Sigmoid colon (tissue), 6 donors: ENCODE measurements at regions not wholly inside any gene's neighbourhood (a gene's known extent, or its start where the extent isn't known, plus 50 kb on each side); places are given as distances from the start of the nearest gene placed in this dataset.

ENCODE experiments used
- DNase-seq: peaks from one replicate; pipeline ENCODE4 v3.0.0-alpha.2; 2019
- H3K27ac ChIP-seq, 4 donors: fragments of 200-600 bp; sonication (generic); one replicate each; pipeline ENCODE4 v1.5.1; 2016 to 2019; ENCODE audit warnings: mild to moderate bottlenecking in 1 of 4
- H3K27me3 ChIP-seq, 3 donors: fragments of 200-600 bp; sonication (generic); one replicate each; pipeline ENCODE4 v1.5.1; 2019; ENCODE audit warnings: mild to moderate bottlenecking in 1 of 3
- H3K36me3 ChIP-seq, 4 donors: fragments of 200-600 bp; sonication (generic); one replicate each; pipeline ENCODE4 v1.5.1; 2016 to 2019
- H3K4me1 ChIP-seq, 4 donors: fragments of 200-600 bp; sonication (generic); one replicate each; pipeline ENCODE4 v1.5.1; 2017 to 2019
- H3K4me3 ChIP-seq, 4 donors: fragments of 200-600 bp; sonication (generic); one replicate each; pipeline ENCODE4 v1.5.1; 2017 to 2019; ENCODE audit warnings: mild to moderate bottlenecking in 2 of 4, moderate library complexity in 1 of 4
- H3K9me3 ChIP-seq, 4 donors: fragments of 200-600 bp in 3 of 4; sonication (generic) in 3 of 4; one replicate each; pipeline versions ENCODE4 v1.5.1 to v1.6.1; 2013 to 2019
- CTCF ChIP-seq, 4 experiments: fragments of 450-650 bp in 3 of 4; fragments of 200-600 bp in 1 of 4; IDR thresholded peaks; one replicate each; pipeline ENCODE4 v1.5.1; 2016 to 2019; ENCODE audit warnings: antibody characterized with exemption in 4 of 4, mild to moderate bottlenecking in 3 of 4, moderate library complexity in 2 of 4
- EP300 ChIP-seq, 4 donors: sonication (generic); formaldehyde crosslinking; IDR thresholded peaks; one replicate each; pipeline ENCODE4 v1.6.1; 2017; ENCODE audit warnings: antibody characterized with exemption in 4 of 4
- POLR2A ChIP-seq, 2 donors: fragments of 450-650 bp; IDR thresholded peaks; one replicate each; pipeline ENCODE4 v1.6.1; 2016; ENCODE audit warnings: antibody characterized with exemption in 2 of 2, mild to moderate bottlenecking in 2 of 2, moderate library complexity in 2 of 2
- POLR2AphosphoS5 ChIP-seq, 4 donors: sonication (generic); formaldehyde crosslinking; IDR thresholded peaks; one replicate each; pipeline ENCODE4 v1.6.1; 2017; ENCODE audit warnings: antibody characterized with exemption in 4 of 4
- WGBS, 2 donors: extraction: QIAGEN DNeasy Blood & Tissue Kit; methylation state at CpG; one replicate each; pipeline ENCODE4 v1.1.7; 2013; 5-methylcytosine and 5-hydroxymethylcytosine counted together
- intact Hi-C: fragments of 100-400 bp; cut with DNase I; formaldehyde crosslinking; loops from one replicate; pipeline ENCODE4 v1.15.1; 2023
- donor health status: healthy with polysubstance abuse.
- donor health status: healthy.

GRCh38 chr13:44870456-44870929, 118.8 kb downstream of the NUFIP1 start:
- DNase-seq = no peak
- Histone ChIP-seq H3K27ac (peak overlapping the region in 1 of 4 donors; percentile 69), H3K4me1 (no peaks in the 10 kb centered on the region), H3K9me3 (no peaks in the 10 kb centered on the region), H3K4me3 (no peak overlapping the region), H3K27me3 (no peaks in the 10 kb centered on the region), H3K36me3 (no peaks in the 10 kb centered on the region)
- 21 to 62% methylated on average over 6 of the region's 6 CpGs for WGBS, 2 donors
- intact Hi-C loops = no loop called here
- TF ChIP-seq EP300 (IDR thresholded peaks at IDR 0.05) (no peak), POLR2A (IDR thresholded peaks at IDR 0.05) (no peak), CTCF (IDR thresholded peaks at IDR 0.05) (no peak), POLR2AphosphoS5 (IDR thresholded peaks at IDR 0.05) (no peak)

- 77% methylated on average over 7 of the region's 7 CpGs for WGBS, 2 donors
- DNase-seq = no peak
- H3K4me3 ChIP-seq = no peak overlapping the region
- H3K27ac ChIP-seq = no peak overlapping the region
- H3K36me3 ChIP-seq = no peaks in the 10 kb centered on the region
- H3K27me3 ChIP-seq = no peaks in the 10 kb centered on the region
- H3K9me3 ChIP-seq = no peaks in the 10 kb centered on the region
- H3K4me1 ChIP-seq = no peaks in the 10 kb centered on the region
- TF ChIP-seq CTCF (IDR thresholded peaks at IDR 0.05) = no peak
- TF ChIP-seq EP300 (IDR thresholded peaks at IDR 0.05) = no peak
- TF ChIP-seq POLR2AphosphoS5 (IDR thresholded peaks at IDR 0.05) = no peak
- no peak for TF ChIP-seq POLR2A (IDR thresholded peaks at IDR 0.05)
- intact Hi-C loops = no loop called here
Observed at GRCh38 chr13:44869167-44869566, 120.1 kb downstream of the NUFIP1 start.

GRCh38 chr13:44868397-44868796, 120.9 kb downstream of the NUFIP1 start:
- no peak for TF ChIP-seq EP300 (IDR thresholded peaks at IDR 0.05)
- TF ChIP-seq POLR2AphosphoS5 (IDR thresholded peaks at IDR 0.05) = no peak
- TF ChIP-seq POLR2A (IDR thresholded peaks at IDR 0.05) = no peak
- TF ChIP-seq CTCF (IDR thresholded peaks at IDR 0.05) = no peak
- Histone ChIP-seq H3K9me3 (no peaks in the 10 kb centered on the region), H3K4me1 (no peaks in the 10 kb centered on the region), H3K36me3 (no peaks in the 10 kb centered on the region), H3K27me3 (no peaks in the 10 kb centered on the region), H3K4me3 (no peak overlapping the region), H3K27ac (no peak overlapping the region)
- intact Hi-C loops = no loop called here
- DNase-seq = no peak
- WGBS, 2 donors = 82 to 91% methylated on average over 3 of the region's 3 CpGs

- H3K36me3 ChIP-seq = no peaks in the 10 kb centered on the region
- 82 to 90% methylated on average over 9 of the region's 9 CpGs for WGBS, 2 donors
- no peaks in the 10 kb centered on the region for H3K9me3 ChIP-seq
- TF ChIP-seq POLR2AphosphoS5 (IDR thresholded peaks at IDR 0.05) = no peak
- TF ChIP-seq CTCF (IDR thresholded peaks at IDR 0.05) = no peak
- no peak for TF ChIP-seq EP300 (IDR thresholded peaks at IDR 0.05)
- no peak for TF ChIP-seq POLR2A (IDR thresholded peaks at IDR 0.05)
- H3K4me3 ChIP-seq = no peak overlapping the region
- no peak overlapping the region for H3K27ac ChIP-seq
- no peak for DNase-seq
- no peaks in the 10 kb centered on the region for H3K27me3 ChIP-seq
- no peaks in the 10 kb centered on the region for H3K4me1 ChIP-seq
- intact Hi-C loops = no loop called here
Observed at GRCh38 chr13:44867825-44868224, 121.4 kb downstream of the NUFIP1 start.

GRCh38 chr13:44866411-44866911, 122.8 kb downstream of the NUFIP1 start:
- 61 to 80% methylated on average over 4 of the region's 4 CpGs for WGBS, 2 donors
- Histone ChIP-seq H3K4me3 (no peak overlapping the region), H3K4me1 (no peaks in the 10 kb centered on the region), H3K27ac (no peak overlapping the region), H3K9me3 (no peaks in the 10 kb centered on the region), H3K27me3 (no peaks in the 10 kb centered on the region), H3K36me3 (no peaks in the 10 kb centered on the region)
- intact Hi-C loops = no loop called here
- DNase-seq = no peak
- no peak for TF ChIP-seq POLR2A (IDR thresholded peaks at IDR 0.05)
- no peak for TF ChIP-seq CTCF (IDR thresholded peaks at IDR 0.05)
- TF ChIP-seq POLR2AphosphoS5 (IDR thresholded peaks at IDR 0.05) = no peak
